Activated gamma-delta T cell treated with anti-CD3 and anti-CD28 coated beads, Interleukin-2, amount 50 U/mL, for 16 hours (primary cell): ENCODE measurements at regions not wholly inside any gene's neighbourhood (a gene's known extent, or its start where the extent isn't known, plus 50 kb on each side); places are given as distances from the start of the nearest gene placed in this dataset.
"Not testable (repeated sequence)": the region's sequence is repeated elsewhere in the genome, so short reads cannot be mapped to it uniquely, and the experiment has no call there.

Source experiments
- DNase-seq: peaks from one replicate; pipeline ENCODE4 v3.0.0-alpha.2; 2020; ENCODE audit warnings: low read depth

GRCh38 chr1:65020774-65021173, 54.4 kb upstream of the JAK1 start:
- no peak for DNase-seq

GRCh38 chr1:65021795-65022194, 55.4 kb upstream of the JAK1 start:
- no peak for DNase-seq

GRCh38 chr1:65022216-65022615, 55.9 kb upstream of the JAK1 start:
- no peak for DNase-seq

GRCh38 chr1:65025794-65026193, 59.4 kb upstream of the JAK1 start:
- DNase-seq: no peak

GRCh38 chr1:65026235-65026634, 59.9 kb upstream of the JAK1 start:
- no peak for DNase-seq

- DNase-seq: no peak
These were observed 61.5 kb upstream of the JAK1 start for GRCh38 chr1:65027666-65028358.

GRCh38 chr1:65029434-65029833, 63.1 kb upstream of the JAK1 start:
- not testable (repeated sequence) for DNase-seq

- DNase-seq: not testable (repeated sequence)
These were observed 68.5 kb upstream of the JAK1 start for GRCh38 chr1:65034879-65035278.

GRCh38 chr1:65036570-65037051, 70.3 kb upstream of the JAK1 start:
- no peak for DNase-seq

GRCh38 chr1:65039066-65039465, 72.7 kb upstream of the JAK1 start:
- no peak for DNase-seq

- no peak for DNase-seq
These were observed 73.2 kb upstream of the JAK1 start for GRCh38 chr1:65039508-65039907.

- DNase-seq: no peak
These were observed 76.1 kb upstream of the JAK1 start for GRCh38 chr1:65042467-65042866.

- DNase-seq: no peak
These were observed 78.1 kb upstream of the JAK1 start for GRCh38 chr1:65044411-65044810.

GRCh38 chr1:65045022-65045817, 78.9 kb upstream of the JAK1 start:
- DNase-seq: no peak

- DNase-seq: no peak
These were observed 82.0 kb upstream of the JAK1 start for GRCh38 chr1:65048335-65048734.

- DNase-seq: no peak
These were observed 83.8 kb upstream of the JAK1 start for GRCh38 chr1:65049941-65050713.

GRCh38 chr1:65050735-65051134, 84.4 kb upstream of the JAK1 start:
- DNase-seq: no peak

GRCh38 chr1:65054481-65054880, 88.1 kb upstream of the JAK1 start:
- DNase-seq: no peak

GRCh38 chr1:65055747-65056146, 89.4 kb upstream of the JAK1 start:
- no peak for DNase-seq

- DNase-seq: no peak
These were observed 89.9 kb upstream of the JAK1 start for GRCh38 chr1:65056234-65056633.

- no peak for DNase-seq
These were observed 90.5 kb upstream of the JAK1 start for GRCh38 chr1:65056866-65057265.

GRCh38 chr1:65059930-65060538, 88.0 kb upstream of the AK4 start:
- no peak for DNase-seq
